MM.1S (cell line): ENCODE measurements at regions not wholly inside any gene's neighbourhood (a gene's known extent, or its start where the extent isn't known, plus 50 kb on each side); places are given as distances from the start of the nearest gene placed in this dataset.

Source experiments
- EZH2 ChIP-seq: fragments of 300-600 bp; sonication (generic); optimal IDR thresholded peaks from 2 replicates; pipeline ENCODE3; 2017; ENCODE audit warnings: low read depth, mild to moderate bottlenecking, antibody characterized with exemption, low read length, mixed read lengths
- EZH2phosphoT487 ChIP-seq: fragments of 300-600 bp; sonication (generic); IDR thresholded peaks from 2 replicates; pipeline ENCODE4 v1.6.1; 2018; ENCODE audit warnings: antibody characterized with exemption, low read length
- TF ChIP-seq, protein P1 (sequence below): fragments of 300-600 bp; sonication (generic); IDR thresholded peaks from 2 replicates; pipeline ENCODE4 v1.5.1; 2016; ENCODE audit warnings: antibody characterized with exemption, low read length, mixed read lengths

DNA sequence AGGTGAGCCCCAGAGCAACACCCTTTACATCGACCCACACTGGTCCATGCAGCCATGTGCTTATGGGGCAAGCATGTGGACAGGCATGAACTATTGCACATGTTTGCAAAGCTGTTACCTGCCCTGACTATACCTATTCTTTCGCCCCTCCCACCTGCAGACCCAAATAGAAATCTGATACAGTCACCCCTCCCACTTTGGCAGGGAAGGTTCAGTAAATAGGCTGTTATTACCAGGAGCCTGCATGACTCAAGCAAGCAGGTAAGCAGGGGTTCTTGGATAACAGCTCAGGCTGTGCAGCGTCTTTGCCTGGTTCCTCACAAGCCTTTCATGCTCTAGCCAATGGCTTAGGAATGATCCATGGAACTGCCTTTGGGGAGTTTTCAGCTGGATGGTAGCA is 122.7 kb upstream of the DIPK2B start:
- TF ChIP-seq, protein P1, sequence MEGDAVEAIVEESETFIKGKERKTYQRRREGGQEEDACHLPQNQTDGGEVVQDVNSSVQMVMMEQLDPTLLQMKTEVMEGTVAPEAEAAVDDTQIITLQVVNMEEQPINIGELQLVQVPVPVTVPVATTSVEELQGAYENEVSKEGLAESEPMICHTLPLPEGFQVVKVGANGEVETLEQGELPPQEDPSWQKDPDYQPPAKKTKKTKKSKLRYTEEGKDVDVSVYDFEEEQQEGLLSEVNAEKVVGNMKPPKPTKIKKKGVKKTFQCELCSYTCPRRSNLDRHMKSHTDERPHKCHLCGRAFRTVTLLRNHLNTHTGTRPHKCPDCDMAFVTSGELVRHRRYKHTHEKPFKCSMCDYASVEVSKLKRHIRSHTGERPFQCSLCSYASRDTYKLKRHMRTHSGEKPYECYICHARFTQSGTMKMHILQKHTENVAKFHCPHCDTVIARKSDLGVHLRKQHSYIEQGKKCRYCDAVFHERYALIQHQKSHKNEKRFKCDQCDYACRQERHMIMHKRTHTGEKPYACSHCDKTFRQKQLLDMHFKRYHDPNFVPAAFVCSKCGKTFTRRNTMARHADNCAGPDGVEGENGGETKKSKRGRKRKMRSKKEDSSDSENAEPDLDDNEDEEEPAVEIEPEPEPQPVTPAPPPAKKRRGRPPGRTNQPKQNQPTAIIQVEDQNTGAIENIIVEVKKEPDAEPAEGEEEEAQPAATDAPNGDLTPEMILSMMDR: no peak
- TF ChIP-seq EZH2 (no peak), EZH2phosphoT487 (no peak)
